ENCODE measurements at regions not wholly inside any gene's neighbourhood (a gene's known extent, or its start where the extent isn't known, plus 50 kb on each side); places are given as distances from the start of the nearest gene placed in this dataset.

DNA sequence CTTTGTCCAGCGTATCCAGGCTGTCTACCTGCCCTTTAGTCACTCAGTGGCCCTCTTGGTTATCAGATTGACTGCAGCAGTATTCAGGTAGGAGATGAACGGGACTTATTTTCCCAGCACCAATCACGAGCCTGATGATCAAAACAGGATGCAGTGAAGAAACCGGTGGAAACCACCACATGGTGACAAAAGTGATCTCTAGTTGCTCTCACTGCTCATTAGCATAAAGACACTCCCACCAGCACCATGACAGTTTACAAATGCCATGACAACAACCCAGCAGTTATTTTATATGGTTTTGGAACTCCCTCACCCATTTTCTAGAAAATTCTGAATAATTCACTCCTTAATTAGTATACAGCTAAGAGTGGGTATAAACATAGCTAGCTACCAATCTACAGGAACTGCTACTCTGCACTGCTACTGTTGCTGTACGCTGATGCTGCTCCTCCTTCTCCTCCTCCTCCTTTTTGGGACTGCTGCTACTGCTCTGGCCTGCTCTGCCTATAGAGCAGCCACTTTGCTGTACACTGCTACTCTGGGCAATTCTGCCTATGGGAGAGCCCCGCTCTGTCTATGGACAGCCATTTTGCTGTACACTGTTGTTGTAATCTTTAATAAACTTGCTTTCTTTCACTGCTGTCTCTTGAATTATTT, 142.5 kb upstream of the SSTR1 start:
- ATAC-seq (no peak), DNase-seq (no peak)
- intact Hi-C loops (cut with micrococcal nuclease) = no loop called here

DNA sequence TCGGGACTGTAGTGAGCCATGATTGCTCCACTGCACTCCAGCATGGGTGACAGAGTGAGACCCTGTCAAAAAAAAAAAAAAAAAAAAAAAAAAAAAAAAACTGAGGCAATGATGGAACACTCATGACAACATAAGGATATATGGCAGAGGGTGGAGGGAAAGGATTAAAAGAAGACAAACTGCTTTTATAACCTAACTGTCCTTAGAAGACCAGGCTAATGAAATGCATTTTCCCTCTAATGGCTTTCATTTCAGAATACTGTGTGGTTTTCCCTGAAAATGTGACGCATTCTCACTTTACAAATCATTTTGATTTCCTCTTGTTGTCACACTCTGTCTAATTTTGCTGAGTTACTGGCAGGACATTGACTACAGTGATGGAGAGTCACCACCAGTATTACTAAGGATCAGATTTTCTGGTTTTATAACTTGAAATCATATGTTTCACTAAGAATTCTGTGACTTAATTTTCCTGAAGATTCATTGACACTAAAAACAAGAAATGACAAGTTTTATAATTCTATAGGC, 137.6 kb upstream of the SSTR1 start:
- no peak for DNase-seq
- intact Hi-C loops (cut with micrococcal nuclease) = no loop called here
- ATAC-seq = no peak

DNA sequence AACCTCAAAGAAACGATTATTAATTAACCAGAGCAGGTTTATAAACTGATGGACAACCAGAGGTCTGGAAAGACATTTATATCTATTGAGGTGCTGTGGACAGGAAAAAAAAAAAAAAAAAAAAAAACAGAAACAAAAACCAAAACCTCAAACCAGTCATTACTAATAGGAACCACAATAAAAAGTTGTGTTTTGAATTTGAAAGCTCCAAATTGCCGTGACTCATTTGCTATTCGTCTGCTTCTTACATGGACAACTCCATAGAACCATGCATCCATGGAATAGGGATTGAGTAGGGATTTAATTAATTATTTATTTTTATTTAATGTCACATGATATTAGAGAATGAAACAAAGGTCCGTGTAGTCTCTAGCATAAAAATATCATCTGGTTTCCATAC, 134.1 kb upstream of the SSTR1 start:
- intact Hi-C loops (cut with micrococcal nuclease) = no loop called here
- no peak for DNase-seq
- no peak for ATAC-seq

DNA sequence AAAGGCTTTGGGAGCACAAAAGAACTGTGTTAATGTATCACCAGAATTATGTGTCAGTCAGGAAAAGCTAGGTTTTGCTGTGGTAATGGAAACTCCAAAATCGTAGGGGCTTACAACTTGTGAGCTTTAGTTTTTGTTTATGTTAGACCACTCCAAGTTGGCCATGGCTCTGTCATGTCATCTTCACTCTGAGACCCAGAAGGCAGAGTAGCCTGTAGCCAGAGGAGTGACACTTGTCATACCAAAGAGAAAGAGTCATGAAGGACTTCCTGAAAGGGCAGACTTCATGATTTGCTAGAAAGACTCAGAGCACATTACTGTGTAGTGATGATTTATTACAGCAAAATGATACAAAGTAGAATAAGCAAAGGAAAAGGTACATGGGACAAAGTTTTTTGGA, 133.6 kb upstream of the SSTR1 start:
- intact Hi-C loops (cut with micrococcal nuclease) = no loop called here
- no peak for DNase-seq
- no peak for ATAC-seq

DNA sequence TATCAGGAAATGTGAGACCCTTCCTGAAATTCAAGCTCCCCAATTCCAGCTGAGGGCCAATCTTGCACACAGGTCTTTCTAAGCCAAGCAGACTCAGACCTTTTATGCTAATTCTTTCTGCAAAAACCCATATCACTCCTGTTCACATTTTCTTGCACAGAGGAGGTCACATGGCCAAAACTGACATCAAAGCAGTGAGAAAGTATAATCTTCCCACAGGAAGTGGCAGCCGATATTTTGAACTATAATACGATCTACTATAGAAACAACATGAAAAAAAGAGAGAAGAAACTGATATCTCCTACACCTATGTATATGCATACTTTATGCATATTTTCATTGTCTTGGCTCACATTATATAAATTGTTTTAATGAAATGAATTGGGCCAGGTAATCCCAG, 132.9 kb upstream of the SSTR1 start:
- DNase-seq (no peak), ATAC-seq (no peak)
- intact Hi-C loops (cut with micrococcal nuclease) = no loop called here

DNA sequence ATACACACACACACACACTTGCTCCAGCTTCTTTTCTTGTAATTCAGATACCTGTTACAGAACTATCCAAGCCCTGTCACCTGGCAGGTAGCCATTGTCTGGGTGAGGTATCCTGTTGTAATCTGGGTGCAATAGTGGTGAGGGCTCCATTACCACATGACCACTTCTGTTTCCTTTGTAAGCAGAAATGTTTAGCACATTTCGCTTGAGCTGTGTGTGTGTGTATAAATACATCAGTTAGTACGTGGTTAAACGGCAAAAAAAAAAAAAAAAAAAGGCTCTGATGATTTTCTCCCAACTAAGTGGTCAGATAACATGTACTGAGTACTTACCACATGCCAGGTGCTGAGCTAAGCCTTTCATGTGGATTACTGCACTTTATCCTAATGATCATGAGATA, 129.3 kb upstream of the SSTR1 start:
- DNase-seq (peak; percentile 23), ATAC-seq (no peak)
- intact Hi-C loops (cut with micrococcal nuclease) = no loop called here

DNA sequence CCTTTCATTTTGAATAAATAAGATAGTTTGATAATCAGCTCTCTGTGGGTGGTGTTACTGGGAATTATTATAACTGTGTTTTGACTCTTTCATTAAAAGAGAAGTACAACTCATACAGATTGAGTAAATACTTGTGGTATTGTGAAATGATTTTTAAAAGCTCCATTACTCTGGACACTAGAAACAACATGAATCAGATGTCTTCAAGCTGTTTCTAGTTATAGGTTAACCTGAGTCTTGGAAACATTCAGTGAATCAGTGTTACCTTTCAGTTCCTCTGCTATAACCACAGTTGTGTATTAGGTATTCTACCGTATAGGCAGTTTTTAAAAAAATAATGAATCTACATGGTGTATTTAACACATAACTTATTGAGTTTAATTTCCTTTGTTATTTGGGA, 128.4 kb upstream of the SSTR1 start:
- intact Hi-C loops (cut with micrococcal nuclease) = no loop called here
- ATAC-seq = no peak
- no peak for DNase-seq

DNA sequence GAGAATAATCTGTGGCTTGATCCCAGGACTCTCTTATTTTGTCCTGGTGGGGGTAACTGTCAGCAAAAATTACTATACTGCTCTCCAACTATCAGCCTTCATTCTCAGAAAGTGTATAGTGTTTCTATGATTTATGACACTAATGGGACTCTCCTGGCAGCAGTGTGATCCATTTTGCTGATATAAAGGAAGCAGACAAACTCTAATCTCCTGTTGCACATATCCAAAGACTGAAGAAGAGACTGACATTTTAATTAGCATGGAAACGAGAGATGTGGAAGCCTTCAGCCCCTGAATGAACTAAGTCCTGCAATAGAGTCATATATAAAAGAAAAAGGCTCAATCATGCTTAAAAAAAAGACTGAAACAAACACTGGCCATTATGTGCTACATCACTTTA, 127.8 kb upstream of the SSTR1 start:
- no peak for DNase-seq
- intact Hi-C loops (cut with micrococcal nuclease) = no loop called here
- no peak for ATAC-seq

DNA sequence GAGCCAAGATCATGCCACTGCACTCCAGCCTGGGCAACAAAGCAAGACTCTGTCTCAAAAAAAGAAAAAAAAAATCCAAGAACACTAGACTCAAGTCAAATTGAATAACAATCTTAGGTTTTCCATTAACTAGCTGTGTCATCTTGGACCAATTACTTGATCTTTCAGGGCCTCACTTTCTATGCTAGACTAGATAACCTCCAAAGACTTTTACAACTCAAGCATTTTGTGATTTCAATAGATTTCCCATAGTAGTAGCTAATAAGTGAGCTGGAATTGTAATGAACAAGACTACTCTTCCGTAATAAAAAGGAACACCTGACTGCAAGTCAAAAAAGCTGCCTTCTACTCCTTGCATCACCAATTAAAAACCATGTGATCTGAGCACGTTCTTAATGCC, 127.0 kb upstream of the SSTR1 start:
- intact Hi-C loops (cut with micrococcal nuclease) = no loop called here
- ATAC-seq (no peak), DNase-seq (no peak)

DNA sequence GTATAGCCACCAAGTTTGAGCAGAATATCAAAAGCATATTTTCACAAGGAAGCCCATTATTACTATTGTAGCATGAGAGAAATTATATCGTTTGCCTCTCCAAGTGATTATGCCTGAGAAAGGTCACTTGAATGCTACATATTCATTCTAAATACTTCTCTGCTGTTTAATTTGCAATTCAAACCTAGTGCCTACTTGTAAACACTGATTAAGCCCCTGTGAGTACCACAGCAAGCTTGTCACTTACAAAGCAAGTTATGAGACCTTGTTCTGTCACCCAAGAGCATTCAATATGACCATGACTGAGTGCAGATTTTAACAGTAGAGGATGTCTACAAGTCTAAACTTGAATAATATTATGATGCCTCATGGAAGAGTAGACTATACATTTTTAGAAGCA, 124.7 kb upstream of the SSTR1 start:
- no peak for ATAC-seq
- intact Hi-C loops (cut with micrococcal nuclease) = no loop called here

DNA sequence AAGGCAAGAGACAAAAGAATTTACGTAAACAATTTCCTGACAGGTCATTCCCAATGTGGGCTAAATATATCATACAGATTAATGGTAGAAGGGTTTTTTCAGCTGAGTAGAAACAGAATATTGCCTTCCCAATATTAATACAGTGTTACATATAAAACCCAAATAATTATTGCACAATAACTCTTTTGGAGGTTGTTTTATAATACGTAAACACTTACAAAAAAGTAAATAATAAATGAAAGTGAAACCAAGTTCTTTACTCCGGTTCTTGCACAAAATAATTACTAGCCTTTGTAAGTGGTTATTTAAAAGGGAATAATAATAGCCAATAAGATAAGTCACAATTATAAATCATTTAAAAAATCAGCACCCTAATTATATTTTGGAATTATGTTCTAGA, 118.6 kb upstream of the SSTR1 start:
- DNase-seq (no peak), ATAC-seq (no peak)
- intact Hi-C loops (cut with micrococcal nuclease) = no loop called here

More for the DNA sequence above, 124.7 kb upstream of the SSTR1 start:
- DNase-seq = no peak

DNA sequence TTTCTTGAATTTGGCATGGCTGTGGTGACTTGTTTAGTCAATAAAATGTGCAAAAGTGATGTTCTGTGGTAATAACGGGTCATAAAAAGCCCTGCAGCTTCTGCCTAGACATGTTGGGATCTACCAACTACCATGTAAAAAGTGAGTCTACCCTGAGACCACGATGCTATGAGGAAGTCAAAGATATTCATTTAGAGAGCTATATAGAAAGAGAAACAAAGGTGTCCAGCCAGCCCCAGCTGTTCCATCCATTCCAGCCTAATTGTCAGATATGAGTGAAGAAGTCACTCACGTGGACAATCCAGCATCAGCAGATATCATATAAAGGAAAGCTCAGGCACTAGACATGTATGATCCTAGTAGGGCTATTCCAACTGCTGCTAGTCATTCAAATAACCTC, 117.2 kb upstream of the SSTR1 start:
- intact Hi-C loops (cut with micrococcal nuclease) = no loop called here
- DNase-seq (no peak), ATAC-seq (no peak)

DNA sequence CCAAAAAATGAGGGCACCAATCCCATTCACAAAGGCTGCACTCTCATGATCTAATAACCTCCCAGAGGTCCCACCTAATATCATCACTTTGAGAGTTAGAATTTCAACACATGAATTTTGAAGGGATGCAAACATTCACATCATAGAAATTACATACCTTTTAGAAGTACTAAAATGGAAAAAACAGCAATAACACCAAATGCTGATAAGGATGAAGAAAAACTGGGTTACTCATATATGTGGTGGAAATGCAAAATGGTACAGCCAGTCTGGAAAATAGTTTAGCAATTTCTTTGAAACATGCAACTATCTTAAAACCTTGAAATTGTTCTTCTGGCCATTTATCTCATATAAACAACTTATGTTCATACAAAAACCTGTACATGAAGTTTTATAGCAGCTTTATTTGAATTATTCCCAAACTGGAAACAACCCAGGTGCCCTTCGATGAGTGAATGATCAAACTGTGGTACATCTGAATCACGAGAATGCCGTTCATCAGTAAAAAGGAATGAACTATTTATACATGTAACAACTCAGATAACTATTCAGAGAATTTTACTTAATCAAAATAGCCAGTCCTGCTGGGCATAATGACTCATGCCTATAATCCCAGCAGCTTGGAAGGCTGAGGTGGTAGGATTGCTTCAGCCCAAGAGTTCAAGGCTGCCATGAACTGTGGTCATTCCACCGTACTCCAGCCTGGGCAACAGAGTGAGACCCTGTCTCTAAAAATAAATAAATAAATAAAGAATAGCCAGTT, 109.4 kb upstream of the SSTR1 start:
- no peak for ATAC-seq
- DNase-seq = no peak
- intact Hi-C loops (cut with micrococcal nuclease) = no loop called here

DNA sequence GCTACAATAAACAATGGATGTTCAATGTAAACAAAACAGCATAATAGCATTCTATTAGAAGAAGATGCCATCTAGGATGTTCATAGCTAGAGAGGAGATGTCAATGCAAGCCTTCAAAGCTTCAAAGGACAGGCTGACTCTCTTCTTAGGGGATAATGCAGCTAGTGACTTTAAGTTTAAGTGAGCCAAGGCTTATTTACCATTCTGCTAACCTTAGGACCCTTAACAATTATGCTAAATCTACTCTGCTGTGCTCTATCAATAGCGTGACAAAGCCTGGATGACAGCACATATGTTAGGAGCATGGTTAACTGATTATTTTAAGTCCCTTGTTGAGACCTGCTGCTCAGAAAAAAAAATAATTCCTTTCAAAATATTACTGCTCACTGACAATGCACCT, 106.0 kb upstream of the SSTR1 start:
- DNase-seq (no peak), ATAC-seq (no peak)
- intact Hi-C loops (cut with micrococcal nuclease) = no loop called here

DNA sequence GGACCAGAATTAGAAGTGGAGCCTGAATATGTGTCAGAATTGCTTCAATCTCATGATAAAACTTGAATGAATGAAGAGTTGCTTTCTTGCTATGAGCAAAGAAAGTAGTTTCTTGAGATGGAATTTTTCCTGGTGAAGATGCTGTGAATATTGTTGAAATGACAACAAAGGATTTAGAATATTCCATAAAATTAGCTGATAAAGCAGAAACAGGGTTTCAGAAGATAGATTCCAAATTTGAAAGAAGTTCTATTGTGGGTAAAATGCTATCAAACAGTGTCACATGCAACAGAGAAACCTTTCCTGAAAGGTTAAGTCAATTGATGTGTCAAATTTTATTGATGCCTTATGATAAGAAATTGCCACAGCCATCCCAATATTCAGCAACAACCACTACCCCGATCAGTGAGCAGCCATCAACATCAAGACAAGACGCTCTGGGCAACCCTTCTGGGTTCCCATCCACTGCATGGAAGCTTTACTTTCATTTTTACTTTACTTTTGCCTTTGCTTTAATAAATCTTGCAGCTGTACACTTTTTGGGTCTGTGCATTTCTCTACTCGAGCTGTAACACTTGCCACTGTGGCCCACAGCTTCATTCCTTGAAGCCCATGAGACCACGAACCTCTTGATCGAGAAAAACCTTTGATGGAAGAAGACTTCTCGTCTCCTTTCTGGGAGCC, 104.0 kb upstream of the SSTR1 start:
- intact Hi-C loops (cut with micrococcal nuclease) = no loop called here

DNA sequence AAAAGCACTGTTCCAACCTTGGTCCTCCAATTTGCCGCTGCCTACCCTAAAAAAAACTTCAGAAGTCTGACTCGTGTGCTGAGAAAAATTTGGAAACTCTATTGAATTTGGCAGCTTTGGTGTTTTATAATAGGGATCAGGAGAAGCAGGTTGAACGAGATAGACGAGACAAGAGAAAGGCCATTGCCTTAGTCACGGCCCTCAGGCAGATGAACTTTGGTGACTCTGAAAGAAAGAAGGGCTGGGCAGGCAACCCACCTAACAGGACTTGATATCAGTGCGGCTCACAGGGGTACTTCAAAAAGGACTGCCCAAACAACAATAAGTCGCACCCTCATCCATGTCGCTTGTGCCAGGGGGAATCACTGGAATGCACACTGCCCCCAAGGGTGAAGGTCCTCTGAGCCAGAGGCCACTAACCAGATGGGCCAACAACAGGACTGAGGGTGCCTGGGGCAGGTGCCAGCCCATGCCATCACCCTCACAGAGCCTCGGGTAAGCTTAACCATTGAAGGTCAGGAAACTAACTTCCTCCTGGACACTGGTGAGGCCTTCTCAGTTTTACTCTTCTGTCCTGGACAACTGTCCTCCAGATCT, 102.5 kb upstream of the SSTR1 start:
- DNase-seq = no peak
- ATAC-seq = no peak

More for the DNA sequence above, 104.0 kb upstream of the SSTR1 start:
- DNase-seq = no peak
- no peak for ATAC-seq

DNA sequence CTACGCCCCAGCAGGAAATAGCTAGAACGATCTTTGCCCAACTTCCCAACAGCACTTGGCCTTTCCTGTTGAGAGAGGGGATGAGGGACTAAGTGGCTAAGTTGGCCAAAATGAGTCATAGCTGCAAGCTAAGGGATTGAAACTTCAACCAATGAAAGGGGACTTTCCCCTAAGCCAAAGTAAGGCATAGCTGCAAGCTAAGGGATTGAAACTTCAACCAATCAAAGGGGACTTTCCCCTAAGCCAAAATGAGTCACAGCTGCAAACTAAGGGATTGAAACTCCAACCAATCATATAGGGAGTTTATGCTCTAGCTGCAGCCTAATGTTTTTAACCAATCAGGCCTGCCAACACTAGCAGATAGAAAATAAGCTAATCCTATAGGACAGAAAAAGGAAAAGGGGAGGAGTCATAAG, 100.5 kb upstream of the SSTR1 start:
- no peak for ATAC-seq
- intact Hi-C loops (cut with micrococcal nuclease) = no loop called here

More for the DNA sequence above, 102.5 kb upstream of the SSTR1 start:
- intact Hi-C loops (cut with micrococcal nuclease) = no loop called here

DNA sequence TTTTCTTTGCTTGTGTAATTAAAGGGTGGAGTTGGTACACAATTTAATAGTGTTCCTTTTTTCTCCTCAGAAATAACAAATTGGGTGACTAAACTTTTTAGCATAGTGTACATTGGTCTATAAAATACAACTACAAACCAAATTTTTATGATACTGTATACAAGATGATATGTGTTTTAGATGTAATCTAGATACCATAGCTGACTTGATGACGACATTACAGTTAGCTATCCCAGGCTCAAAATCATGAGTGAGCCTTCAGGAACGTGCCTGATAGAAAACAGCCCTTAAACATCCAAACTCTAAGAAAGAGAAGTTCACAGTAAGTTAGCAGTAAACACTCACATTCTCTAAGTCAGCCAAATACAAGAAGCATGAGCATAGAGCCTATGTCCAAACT, 99.0 kb upstream of the SSTR1 start:
- DNase-seq = no peak
- no peak for ATAC-seq
- intact Hi-C loops (cut with micrococcal nuclease) = no loop called here

More for the DNA sequence above, 100.5 kb upstream of the SSTR1 start:
- no peak for DNase-seq

DNA sequence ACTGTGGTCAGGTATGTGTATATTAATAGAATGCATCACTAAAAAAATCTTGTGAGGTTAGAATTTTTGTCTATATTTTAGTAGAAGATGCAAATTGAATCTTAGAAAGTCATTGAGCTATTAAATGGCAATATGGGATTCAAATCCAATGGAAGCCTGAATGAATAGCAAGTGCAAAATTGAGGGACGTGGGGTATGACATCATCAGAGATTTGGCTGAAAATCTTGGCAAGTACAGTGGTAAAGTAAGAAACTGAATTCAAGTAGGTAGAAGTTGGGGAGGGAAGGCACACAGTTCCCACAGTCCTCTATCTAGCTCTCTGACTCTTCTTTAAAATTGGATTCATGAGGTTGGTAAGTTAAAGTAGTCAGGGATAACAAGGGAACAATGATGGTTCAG, 97.4 kb upstream of the SSTR1 start:
- DNase-seq (no peak), ATAC-seq (no peak)
- intact Hi-C loops (cut with micrococcal nuclease) = no loop called here

DNA sequence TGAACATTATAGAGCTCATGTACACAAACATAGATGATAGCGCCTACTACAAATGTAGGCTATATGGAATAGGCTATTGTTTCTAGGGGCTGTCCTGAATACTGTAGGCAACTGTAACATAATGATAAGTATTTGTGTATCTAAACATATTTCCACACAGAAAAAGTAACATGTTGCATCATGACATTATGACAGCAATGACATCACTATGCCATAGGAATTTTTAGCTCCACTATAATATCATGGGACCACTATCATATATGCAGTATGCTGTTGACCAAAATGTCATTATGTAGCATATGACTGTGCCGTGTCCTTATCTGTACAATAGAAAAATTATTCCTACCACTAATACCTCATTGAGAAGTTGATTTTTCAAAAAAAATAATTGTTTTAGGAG, 96.7 kb upstream of the SSTR1 start:
- DNase-seq = no peak
- intact Hi-C loops (cut with micrococcal nuclease) = no loop called here
- no peak for ATAC-seq

All from left ventricle myocardium superior (tissue), 1 donor.